ELR (cell line): ENCODE measurements at regions not wholly inside any gene's neighbourhood (a gene's known extent, or its start where the extent isn't known, plus 50 kb on each side); places are given as distances from the start of the nearest gene placed in this dataset.
A peak's percentile ranks its signal among the peaks of the same experiment; 100 is the strongest.
"Not testable (repeated sequence)": the region's sequence is repeated elsewhere in the genome, so short reads cannot be mapped to it uniquely, and the experiment has no call there.

Experiments
- DNase-seq: peaks from one replicate; pipeline ENCODE4 v3.0.0-alpha.2; 2015; ENCODE audit warnings: low read depth

DNA sequence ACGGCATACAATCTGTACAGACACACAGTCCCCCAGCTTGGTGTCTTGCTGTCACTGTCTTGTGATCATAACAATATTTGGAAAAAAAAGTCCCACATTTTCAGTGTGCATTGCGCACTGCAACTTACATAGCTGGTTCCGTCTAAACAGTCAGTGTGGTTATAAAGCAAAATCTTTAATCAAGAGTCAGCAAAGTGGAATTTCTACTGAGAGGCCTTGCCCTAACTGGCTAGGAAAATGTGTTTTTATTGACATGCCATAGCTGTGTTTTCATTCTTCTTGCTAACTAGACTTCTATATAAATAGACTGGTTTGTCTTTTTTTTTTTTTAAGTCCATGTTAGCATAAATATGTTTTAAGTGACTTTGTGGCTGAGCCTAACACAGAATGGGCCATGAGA is 174.8 kb downstream of the POLR2M start:
- DNase-seq: peak; percentile 47

- no peak for DNase-seq
Measured at GRCh38 chr15:57881972-57882371, 175.5 kb downstream of the POLR2M start.

GRCh38 chr15:57883701-57884100 is 177.2 kb downstream of the POLR2M start:
- no peak for DNase-seq

DNA sequence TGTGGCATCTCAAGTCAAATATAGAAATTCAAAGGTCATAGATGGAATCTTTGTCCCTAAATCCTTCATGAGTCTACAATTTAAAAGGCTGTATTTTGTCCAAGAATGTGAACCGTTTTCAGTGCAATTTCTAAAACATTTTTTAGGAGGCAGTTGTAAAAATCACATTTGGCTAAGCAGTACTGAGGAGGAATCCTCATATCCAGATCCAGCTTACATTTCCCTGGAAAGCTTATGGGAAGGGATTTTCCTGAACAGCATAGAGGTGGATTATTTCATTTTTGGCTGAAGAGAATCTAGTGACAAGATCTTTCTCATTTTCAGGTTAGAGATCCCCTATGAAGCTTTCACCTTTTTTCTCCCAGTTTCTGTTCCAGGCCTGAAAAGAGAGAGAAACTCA is 178.4 kb downstream of the POLR2M start:
- no peak for DNase-seq

DNA sequence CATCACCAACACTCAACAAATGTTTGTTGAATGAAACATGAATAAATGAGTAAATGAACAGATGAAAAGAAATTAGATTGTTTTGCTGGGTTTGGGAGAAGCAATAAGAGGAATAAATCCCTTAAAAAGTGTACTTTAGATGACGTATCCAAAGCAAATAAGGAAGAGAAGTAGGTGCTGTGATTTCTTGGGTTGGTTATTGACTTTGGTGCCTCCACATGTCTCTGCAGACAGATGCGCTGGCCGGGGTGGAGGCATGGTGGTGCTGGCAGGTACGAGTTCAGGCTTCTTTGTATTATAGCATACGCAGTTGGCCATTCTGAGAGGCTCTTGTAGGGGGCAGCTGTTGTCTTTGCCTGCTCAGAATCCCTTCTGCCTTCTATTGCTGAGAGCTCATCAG is 178.9 kb downstream of the POLR2M start:
- DNase-seq: no peak

DNA sequence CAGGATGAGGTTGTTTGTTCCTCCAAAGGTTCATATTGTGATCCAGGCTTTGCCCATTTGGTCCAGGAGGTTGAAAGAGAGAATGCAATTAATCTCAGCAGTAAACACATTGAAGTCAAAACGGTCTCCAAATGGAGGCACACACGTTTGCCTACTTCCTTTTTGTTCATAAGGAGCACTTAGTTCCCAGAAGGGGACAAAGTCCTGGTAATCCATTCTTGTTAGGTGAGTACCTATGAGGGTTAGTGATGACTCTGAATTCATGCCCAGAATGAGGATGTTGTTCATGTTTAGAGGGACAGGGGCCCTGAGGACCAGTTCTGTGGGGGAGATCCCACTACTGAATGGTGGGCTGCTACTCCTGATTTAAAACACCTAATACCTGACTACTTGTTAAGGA is 177.7 kb downstream of the ALDH1A2 start:
- no peak for DNase-seq

GRCh38 chr15:57890351-57890750 is 175.2 kb downstream of the ALDH1A2 start:
- peak; percentile 71 for DNase-seq

GRCh38 chr15:57890878-57891277 is 174.6 kb downstream of the ALDH1A2 start:
- no peak for DNase-seq

DNA sequence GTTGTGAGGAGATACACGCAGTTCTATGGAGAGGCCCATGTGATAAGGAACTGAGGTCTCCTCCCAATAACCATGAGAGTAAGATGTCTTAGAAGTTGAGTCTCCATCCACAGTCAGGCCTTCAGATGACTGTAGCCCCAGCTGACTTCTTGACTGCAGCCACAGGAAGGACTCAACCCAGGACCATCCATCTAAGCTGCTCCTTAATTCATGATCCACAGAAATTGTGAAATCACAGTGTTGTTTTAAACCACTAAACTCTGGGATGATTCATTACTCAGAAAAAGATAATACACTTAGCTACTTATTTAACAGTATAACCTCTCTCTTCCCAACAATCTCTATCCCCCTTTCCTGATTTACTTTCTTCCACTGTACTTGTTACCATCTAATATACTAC is 173.3 kb downstream of the ALDH1A2 start:
- DNase-seq: peak; percentile 34

DNA sequence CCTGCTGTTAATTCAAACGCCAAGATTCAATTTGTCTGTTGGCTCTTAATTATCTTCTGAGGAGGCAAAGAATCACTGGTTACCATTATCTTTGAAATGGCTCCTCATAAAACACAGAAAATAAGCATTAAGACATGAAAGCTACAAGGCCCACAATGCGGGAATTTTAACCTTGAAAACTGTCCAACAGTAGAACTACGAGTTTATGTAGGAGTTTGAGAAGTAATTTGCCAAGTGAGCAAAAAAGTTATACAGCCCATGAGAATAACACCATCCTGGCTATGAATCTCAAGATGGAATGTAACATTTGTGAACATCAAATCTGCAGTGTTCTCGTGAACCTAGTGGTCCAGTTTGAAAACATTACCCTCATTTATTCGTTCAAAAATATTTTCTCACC is 172.5 kb downstream of the ALDH1A2 start:
- DNase-seq: no peak

DNA sequence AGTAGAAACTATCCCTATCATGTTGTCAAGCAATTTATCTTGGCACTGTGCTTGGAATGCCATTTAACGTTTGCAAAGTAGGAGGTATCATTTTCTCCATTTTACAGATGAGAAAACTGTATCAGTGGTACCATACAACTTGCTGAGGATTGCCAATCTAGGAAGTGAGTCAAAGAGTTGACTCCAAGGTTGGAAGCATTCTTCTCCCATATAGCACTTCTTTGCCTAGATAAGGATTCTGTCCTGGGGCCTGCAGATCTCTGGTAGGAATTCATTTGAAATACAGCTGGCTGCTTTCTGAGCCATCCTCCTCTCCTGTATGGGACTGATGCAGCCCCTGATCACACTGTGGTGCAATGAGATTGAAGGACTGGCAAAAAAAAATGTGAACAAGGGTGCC is 170.2 kb downstream of the ALDH1A2 start:
- no peak for DNase-seq

- no peak for DNase-seq
Measured at GRCh38 chr15:57896114-57896513, 169.4 kb downstream of the ALDH1A2 start.

- not testable (repeated sequence) for DNase-seq
Measured at GRCh38 chr15:57896899-57897298, 168.6 kb downstream of the ALDH1A2 start.

- no peak for DNase-seq
Measured at GRCh38 chr15:57897870-57898269, 167.6 kb downstream of the ALDH1A2 start.

DNA sequence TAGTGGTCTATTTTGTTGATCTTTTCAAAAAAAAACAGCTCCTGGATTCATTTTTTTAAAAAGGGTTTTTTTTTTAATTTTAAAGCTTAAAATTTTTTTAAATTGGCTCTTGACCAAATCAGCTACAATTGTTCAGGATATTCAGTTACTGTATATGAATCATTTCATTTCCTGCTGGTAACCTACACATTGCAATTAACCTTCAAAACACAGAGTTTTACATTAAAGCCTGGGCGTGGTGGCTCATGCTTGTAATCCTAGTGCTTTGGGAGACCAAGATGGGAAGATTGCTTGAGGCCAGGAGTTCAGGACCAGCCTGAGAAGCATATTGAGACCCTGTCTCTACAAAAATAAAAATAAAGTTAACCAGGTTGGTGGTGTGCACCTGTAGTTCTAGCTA is 163.4 kb downstream of the ALDH1A2 start:
- DNase-seq: peak; percentile 26
